Ovary (tissue), 3 donors: ENCODE measurements at regions not wholly inside any gene's neighbourhood (a gene's known extent, or its start where the extent isn't known, plus 50 kb on each side); places are given as distances from the start of the nearest gene placed in this dataset.

ENCODE experiments used
- EP300 ChIP-seq: sonication (generic); formaldehyde crosslinking; IDR thresholded peaks from one replicate; pipeline ENCODE4 v1.6.1; 2017; ENCODE audit warnings: antibody characterized with exemption
- POLR2A ChIP-seq: fragments of 450-650 bp; IDR thresholded peaks from one replicate; pipeline ENCODE4 v1.6.1; 2017; ENCODE audit warnings: antibody characterized with exemption, mild to moderate bottlenecking, moderate library complexity
- TF ChIP-seq, protein P1 (sequence below), 3 donors: fragments of 450-650 bp in 2 of 3; fragments of 200-600 bp in 1 of 3; IDR thresholded peaks; one replicate each; pipeline versions ENCODE4 v1.5.1 to v1.8.0; 2016 to 2022; ENCODE audit warnings: antibody characterized with exemption in 3 of 3, mild to moderate bottlenecking in 1 of 3
- donor health status: DM: no; HTN: no; CAD: no.

DNA sequence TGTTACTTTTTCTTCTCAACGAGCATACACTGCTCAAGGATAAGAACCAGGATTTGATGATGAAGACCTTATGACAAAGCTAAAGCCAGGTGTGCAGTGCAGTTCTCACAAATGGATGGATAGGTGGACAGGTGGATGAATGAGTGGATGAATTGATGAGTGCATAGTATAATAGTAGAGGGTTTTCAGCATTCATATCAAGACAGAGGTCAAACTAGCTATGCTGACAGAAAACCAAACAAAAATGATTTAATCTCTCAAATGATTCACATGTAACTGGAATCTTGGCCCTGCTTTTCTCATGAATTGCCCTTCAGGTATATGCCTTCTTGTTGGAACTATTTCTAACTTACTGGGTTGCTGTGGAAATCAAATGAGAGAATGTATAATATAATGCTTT lies 240.9 kb downstream of the BCAT1 start:
- TF ChIP-seq, protein P1, sequence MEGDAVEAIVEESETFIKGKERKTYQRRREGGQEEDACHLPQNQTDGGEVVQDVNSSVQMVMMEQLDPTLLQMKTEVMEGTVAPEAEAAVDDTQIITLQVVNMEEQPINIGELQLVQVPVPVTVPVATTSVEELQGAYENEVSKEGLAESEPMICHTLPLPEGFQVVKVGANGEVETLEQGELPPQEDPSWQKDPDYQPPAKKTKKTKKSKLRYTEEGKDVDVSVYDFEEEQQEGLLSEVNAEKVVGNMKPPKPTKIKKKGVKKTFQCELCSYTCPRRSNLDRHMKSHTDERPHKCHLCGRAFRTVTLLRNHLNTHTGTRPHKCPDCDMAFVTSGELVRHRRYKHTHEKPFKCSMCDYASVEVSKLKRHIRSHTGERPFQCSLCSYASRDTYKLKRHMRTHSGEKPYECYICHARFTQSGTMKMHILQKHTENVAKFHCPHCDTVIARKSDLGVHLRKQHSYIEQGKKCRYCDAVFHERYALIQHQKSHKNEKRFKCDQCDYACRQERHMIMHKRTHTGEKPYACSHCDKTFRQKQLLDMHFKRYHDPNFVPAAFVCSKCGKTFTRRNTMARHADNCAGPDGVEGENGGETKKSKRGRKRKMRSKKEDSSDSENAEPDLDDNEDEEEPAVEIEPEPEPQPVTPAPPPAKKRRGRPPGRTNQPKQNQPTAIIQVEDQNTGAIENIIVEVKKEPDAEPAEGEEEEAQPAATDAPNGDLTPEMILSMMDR (IDR thresholded peaks at IDR 0.05) = no peak
- TF ChIP-seq POLR2A (no peak), EP300 (no peak)
